NCI-H2196 (cell line): ENCODE measurements at regions not wholly inside any gene's neighbourhood (a gene's known extent, or its start where the extent isn't known, plus 50 kb on each side); places are given as distances from the start of the nearest gene placed in this dataset.

Source experiments
- DNase-seq: peaks from one replicate; lab custom pipeline; 2025; ENCODE audit not compliant: unreplicated experiment; lab: John Stamatoyannopoulos, UW

- DNase-seq, result no peak
Measured at GRCh38 chr5:91906494-91906893, 523.4 kb upstream of the ARRDC3 start.

- DNase-seq, result no peak
Measured at GRCh38 chr5:91906027-91906426, 522.9 kb upstream of the ARRDC3 start.

- DNase-seq, result no peak
Measured at GRCh38 chr5:91898898-91899297, 515.8 kb upstream of the ARRDC3 start.

GRCh38 chr5:91898019-91898418, 514.9 kb upstream of the ARRDC3 start:
- DNase-seq, result no peak

GRCh38 chr5:91888810-91889209, 505.7 kb upstream of the ARRDC3 start:
- no peak for DNase-seq

GRCh38 chr5:91885291-91886265, 502.5 kb upstream of the ARRDC3 start:
- no peak for DNase-seq

- DNase-seq, result no peak
Measured at GRCh38 chr5:91884036-91884435, 500.9 kb upstream of the ARRDC3 start.

- no peak for DNase-seq
Measured at GRCh38 chr5:91875196-91875779, 492.2 kb upstream of the ARRDC3 start.

- DNase-seq, result no peak
Measured at GRCh38 chr5:91867799-91868198, 484.7 kb upstream of the ARRDC3 start.

GRCh38 chr5:91865915-91866314, 482.8 kb upstream of the ARRDC3 start:
- DNase-seq, result no peak

GRCh38 chr5:91864962-91865361, 481.8 kb upstream of the ARRDC3 start:
- no peak for DNase-seq

GRCh38 chr5:91851670-91852069, 468.6 kb upstream of the ARRDC3 start:
- no peak for DNase-seq

- DNase-seq, result no peak
Measured at GRCh38 chr5:91850031-91850430, 466.9 kb upstream of the ARRDC3 start.

GRCh38 chr5:91849069-91849468, 466.0 kb upstream of the ARRDC3 start:
- DNase-seq, result no peak

- no peak for DNase-seq
Measured at GRCh38 chr5:91848453-91848852, 465.3 kb upstream of the ARRDC3 start.

- DNase-seq, result no peak
Measured at GRCh38 chr5:91841423-91841822, 458.3 kb upstream of the ARRDC3 start.

GRCh38 chr5:91840412-91840811, 457.3 kb upstream of the ARRDC3 start:
- no peak for DNase-seq

GRCh38 chr5:91839721-91840120, 456.6 kb upstream of the ARRDC3 start:
- no peak for DNase-seq

- DNase-seq, result no peak
Measured at GRCh38 chr5:91839233-91839632, 456.1 kb upstream of the ARRDC3 start.

- DNase-seq, result no peak
Measured at GRCh38 chr5:91830361-91830953, 447.3 kb upstream of the ARRDC3 start.

GRCh38 chr5:91825618-91826017, 442.5 kb upstream of the ARRDC3 start:
- DNase-seq, result no peak

- DNase-seq, result no peak
Measured at GRCh38 chr5:91824406-91824805, 441.3 kb upstream of the ARRDC3 start.
